CD1c-positive myeloid dendritic cell (primary cell): ENCODE measurements at regions not wholly inside any gene's neighbourhood (a gene's known extent, or its start where the extent isn't known, plus 50 kb on each side); places are given as distances from the start of the nearest gene placed in this dataset.

ENCODE experiments used
- DNase-seq: peaks from one replicate; pipeline ENCODE4 v3.0.0-alpha.2; 2016; ENCODE audit errors: extremely low spot score

DNA sequence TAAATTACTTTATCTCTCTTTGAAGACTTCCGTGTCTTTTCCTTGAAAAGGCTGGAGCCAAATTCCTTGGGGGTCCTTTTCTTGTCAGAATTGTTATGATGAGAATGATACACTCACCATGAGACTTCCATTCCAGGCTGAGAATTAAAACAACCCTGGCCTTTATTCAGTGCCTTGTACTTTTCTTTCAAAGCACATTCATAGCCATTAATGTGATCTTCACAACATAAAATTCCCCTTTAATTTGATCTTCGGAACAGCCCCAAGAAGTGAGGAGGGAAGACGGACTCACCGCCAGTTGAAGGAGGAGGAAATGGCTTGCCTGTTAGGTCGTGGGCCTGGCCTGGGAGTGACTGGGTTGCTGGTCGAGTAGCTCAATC, 127.3 kb downstream of the DDX1 start:
- no peak for DNase-seq

GRCh38 chr2:15719566-15720313, 128.1 kb downstream of the DDX1 start:
- DNase-seq, result no peak

GRCh38 chr2:15720561-15721307, 129.1 kb downstream of the DDX1 start:
- DNase-seq, result no peak

- no peak for DNase-seq
Observed at GRCh38 chr2:15721411-15722067, 129.9 kb downstream of the DDX1 start.

DNA sequence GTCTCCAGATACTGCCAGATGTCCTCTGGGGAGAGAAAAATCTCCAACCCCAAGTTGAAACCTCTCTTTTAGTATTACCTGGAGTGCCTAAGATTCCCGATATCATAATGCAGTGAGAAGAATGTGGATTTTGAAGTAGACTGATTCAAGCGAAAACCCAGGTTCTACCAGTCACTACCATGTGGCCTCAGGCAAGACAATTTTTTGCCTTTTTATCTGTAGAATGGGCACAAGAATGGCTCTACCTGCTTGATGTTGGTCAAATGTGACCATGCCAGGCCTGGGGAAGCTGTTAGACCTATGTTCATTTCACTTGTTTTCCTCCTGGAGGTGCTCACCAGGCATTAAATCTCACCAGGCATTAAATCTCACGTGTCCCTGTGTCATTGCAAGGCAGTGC, 131.3 kb downstream of the DDX1 start:
- DNase-seq, result no peak

- DNase-seq, result no peak
Observed at GRCh38 chr2:15724235-15724634, 132.6 kb downstream of the DDX1 start.

GRCh38 chr2:15725101-15725781, 133.6 kb downstream of the DDX1 start:
- no peak for DNase-seq

- DNase-seq, result no peak
Observed at GRCh38 chr2:15725782-15726112, 134.1 kb downstream of the DDX1 start.

DNA sequence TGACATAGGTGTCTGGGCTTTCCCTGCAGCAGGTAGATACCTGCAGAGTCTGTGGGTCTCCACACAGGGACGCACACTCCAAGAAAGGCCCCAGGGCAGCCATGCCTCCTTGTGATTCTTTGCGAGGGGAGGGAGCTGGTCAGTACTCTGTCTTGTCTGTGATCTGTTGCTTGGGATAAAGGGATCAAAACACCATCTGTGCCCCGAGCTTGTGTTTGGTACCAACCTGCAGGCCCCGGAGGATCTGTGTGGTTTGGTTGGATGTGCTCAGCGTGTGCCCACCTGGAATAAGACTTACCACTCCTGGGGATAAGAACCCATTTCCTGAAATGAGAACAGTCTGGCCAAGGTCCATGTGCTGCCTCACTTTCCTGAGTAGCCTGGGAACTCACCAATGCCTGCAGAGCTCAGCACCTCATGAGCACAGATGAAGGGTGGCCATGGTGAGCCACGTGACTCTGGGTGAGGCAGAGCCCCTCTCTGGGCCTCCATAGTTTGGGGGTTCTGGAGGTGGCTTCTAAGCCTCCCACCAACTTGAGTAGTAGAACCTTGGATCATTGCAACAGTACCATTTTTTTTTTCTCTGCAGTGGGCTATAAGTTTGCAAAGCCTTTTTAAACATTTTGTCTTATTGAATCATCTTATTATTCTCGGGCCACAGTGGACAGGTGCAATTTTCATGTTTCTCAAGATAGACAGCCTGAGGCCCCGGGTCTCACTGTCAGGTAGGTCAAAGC, 134.8 kb downstream of the DDX1 start:
- no peak for DNase-seq

DNA sequence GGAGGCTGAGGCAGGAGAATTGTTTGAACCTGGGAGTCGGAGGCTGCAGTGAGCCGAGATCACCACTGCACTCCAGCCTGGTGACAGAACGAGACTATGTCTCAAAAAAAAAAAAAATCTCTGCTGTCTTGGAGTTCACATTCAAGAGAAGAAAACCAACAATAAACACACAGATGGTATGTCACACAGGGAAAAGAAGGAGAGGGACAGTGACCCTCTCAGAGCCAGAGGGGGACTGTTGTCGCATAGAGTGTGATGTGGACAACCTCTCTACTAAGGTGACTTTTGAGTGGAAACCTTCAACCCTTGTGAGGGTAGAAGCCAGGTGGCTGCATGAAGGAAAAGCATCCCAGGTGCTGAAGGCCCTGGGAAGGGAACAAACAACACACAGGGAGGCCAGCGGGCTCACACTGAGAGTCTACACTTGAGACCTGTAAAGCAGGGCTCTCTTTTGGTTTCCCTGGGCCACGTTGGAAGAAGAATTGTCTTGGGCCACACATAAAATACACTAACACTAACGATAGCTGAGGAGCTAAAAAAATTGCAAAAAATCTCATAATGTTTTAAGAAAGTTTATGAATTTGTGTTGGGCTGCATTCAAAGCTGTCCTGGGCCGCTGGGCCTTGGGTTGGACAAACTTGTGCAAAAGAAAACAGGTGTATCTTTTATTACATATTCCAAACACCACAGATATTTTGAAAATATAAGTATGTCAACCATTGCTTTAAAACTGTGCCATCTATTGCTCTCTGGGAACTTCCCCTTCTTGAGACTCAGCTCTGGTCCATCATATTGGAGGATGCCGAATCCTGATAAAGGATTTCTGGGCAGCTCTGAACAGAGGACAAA, 136.0 kb downstream of the DDX1 start:
- DNase-seq, result no peak

DNA sequence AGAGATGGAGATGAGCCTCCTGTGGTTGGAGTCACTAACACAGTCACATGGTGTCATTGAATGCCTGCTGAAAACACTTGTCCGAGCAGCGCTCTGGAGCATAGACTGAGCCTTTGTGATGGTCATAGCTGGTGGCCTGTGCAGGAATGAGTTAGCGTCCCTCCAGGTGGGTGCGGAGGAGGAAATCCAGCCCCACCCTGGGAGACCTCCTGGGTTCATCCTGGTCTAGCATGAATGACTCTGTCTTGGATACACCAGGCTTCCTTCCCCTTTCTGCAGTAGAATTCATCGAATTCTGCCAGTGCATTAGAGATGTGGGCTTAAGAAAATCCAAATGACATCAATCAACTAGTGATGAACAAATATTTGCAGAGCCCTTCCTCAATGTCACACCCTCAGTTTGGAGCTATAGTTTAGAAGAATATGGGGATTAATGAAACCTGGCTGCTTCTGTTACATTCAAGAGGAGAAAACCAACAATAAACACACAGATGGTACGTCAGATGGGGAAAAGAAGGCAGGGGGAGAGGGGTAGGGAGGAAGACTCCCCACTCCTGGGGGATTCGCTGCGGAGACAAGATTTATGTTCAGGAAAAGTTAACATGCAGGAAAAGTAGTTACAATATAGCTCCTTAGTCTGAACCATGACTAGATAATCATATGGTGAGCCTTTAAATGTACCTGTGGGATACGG, 136.7 kb downstream of the DDX1 start:
- DNase-seq, result no peak

DNA sequence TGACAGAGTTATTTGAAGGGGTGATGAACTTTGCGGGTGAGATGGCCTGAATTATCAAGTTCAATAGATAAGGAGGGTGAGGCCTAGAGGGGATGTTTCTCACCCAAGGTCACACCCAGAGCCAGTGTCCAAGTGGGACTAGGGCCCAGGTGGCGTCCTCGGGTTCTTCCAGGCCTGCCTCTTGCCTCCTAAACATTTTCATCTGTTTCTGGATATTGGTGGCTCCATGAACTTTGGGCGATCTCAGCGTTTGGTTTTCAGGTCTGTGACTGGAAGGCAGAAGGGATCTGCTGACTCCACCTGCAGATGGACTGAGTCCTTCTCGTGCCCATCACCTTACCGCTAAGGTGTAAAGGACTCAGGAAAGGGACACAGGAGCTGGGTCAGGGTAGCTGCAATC, 137.3 kb downstream of the DDX1 start:
- DNase-seq, result no peak

DNA sequence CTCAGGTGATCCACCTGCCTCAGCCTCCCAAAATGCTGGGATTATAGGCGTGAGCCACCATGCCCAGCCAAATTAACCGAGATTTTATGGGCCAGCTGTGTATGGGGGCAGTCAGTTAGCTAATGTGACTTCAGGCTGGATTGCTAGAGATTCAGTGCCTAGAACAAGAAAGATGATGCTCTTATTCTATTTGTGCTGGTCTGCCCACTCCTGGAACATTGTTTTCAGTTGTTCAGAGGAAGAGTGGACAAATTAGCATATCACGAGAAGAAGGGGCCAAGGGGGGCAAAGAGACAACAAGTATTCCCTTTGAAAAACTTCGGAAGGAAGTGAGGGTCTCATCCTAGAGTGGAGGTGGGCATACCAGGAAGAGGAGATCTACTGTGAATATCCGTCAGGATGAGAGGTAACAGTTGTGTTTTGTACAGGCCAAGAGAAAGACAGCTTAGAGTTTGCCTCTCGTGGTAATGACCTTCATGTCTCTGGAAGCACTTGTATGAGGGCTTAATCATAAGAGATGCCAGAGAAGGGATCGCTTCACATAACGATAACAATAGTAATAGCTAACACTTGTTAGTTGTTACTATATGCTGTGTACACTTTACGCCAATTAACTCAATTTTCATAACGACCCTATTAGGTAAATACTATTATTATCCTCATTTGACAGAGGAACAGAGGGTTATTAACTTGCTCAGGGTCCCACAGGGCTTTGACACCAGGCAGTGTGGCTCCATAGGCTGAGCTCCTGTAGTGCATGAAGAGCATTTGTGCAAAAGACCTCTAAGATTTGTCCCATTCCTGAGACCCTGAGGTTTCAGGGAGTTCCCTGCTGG, 138.3 kb downstream of the DDX1 start:
- DNase-seq, result no peak

- DNase-seq, result peak; percentile 14
Observed at GRCh38 chr2:15730545-15731212, 139.0 kb downstream of the DDX1 start.

GRCh38 chr2:15731213-15731888, 139.7 kb downstream of the DDX1 start:
- DNase-seq, result no peak

DNA sequence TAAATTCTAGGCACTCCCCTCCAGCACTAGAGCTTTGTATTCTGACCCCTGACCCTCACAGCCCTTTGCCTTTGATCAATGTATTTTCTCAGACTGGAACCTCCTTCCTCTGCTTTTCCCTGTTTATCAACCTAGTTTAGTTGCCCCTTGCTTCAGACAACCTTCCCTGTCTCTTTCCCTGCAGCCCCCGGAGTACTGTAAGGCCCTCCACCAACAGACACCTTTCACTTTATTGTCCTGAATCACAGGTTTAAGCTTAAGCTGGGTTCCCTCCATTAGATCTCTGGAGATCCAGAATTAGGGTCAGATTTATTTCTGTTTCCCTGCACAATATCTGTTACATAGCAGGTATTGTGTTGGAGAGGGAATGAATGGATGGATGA, 140.2 kb downstream of the DDX1 start:
- no peak for DNase-seq

- DNase-seq, result peak; percentile 9
Observed at GRCh38 chr2:15732341-15733077, 140.8 kb downstream of the DDX1 start.
